HG03066 (cell line): ENCODE measurements at regions not wholly inside any gene's neighbourhood (a gene's known extent, or its start where the extent isn't known, plus 50 kb on each side); places are given as distances from the start of the nearest gene placed in this dataset.

Source experiments
- ATAC-seq: cut with Tn5 transposase; IDR thresholded peaks from one replicate; pipeline ENCODE4 v1.9.1; 2021; ENCODE audit warnings: low read depth; ENCODE audit not compliant: unreplicated experiment

DNA sequence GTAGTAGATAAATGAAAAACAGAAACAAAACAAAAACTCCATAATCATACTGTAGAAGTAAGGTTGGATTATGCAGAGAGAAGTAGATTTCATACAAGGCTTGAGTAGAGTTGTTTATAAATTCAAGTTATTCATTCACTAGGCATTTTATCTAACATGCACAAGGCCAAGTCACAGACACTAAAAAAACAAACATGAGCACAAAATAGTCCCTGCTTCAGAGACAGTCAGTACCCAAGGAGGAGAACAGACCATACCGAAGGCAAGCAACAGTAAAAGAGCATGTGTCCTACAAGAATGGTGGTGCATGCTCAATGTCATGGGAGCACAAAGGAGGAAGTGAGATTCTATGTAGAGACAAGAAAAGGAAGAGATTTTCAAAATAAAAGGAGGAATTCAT, 796.5 kb upstream of the LRRC4C start:
- ATAC-seq: no peak

DNA sequence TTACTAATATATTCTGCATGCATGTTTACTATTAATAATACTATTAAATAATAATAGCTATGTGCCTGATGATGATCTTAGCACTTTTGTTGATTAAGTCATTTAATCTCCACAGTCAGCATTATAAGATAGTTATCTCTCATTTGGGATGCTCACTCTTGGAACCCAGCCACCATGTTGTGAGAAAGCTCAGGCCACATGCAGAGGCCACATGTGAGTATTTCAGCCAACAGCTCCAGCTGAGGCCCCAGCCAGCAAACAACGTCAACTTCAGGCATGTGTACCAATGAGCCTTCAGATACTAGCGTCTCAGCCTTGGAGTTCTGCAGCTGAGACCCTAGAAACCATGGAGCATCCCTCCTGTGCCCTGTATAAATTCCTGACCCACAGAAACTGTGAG, 798.1 kb upstream of the LRRC4C start:
- ATAC-seq: no peak

GRCh38 chr11:42265072-42265471, 805.6 kb upstream of the LRRC4C start:
- no peak for ATAC-seq

- no peak for ATAC-seq
These were observed 811.9 kb upstream of the LRRC4C start for GRCh38 chr11:42271306-42271705.

- ATAC-seq: no peak
These were observed 814.5 kb upstream of the LRRC4C start for GRCh38 chr11:42273977-42274376.

DNA sequence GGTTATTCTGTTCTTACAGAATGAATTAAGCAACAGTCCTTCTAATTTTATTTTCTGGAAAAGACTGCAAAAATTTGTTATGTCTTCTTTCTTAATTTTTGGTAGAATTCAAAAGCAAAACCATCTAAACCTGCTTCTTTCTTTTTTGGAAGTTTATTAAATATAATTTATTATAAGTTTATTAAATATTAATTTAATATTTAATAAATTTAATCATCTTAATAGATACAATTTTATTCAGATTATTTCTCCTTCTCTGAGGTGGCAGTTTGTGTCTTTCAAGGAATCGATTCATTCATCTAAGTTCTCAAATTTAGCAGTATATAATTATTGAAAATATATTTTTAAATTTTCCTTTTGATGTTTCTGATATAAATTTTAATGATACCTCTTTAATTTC, 837.5 kb upstream of the LRRC4C start:
- ATAC-seq: no peak

DNA sequence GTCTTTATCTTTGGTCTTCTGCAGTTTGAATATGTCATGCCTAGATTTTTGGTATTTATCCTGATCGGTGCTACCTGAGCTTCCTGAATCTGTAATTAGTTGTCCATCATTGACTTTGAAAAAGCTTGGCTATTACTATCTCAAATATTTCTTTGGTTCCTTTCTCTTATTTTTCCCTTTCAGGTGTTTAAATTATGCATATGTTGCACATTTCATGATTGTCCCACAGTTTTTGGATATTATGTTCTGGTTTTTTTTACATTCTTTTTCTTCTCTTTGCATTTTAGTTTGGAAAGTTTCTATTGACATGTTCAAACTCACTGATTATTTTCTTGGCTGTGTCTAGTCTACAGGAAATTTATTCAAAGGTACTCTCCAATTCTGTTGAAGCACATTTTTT, 840.3 kb upstream of the LRRC4C start:
- ATAC-seq: no peak

- no peak for ATAC-seq
These were observed 842.3 kb upstream of the LRRC4C start for GRCh38 chr11:42301777-42302176.

DNA sequence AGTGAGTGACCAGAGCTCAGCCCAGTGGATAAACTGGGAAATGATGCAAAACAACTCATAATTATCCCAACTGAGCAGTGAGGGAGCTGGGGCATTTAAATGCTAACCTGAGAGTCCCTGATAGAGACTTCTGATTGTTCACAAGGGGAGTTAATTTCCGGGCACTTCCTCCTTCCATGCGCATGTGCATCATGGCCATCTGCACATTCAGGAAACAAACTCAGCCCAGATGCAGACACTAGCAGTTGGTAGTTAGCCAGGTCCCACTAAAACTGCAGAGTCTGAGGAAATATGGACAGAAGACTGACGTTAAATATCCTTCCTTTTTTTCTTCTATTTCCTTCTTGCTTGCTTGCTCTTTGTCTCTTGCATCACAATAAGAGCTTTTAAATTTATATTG, 852.1 kb upstream of the LRRC4C start:
- no peak for ATAC-seq

GRCh38 chr11:42311944-42312343, 852.5 kb upstream of the LRRC4C start:
- ATAC-seq: no peak

- no peak for ATAC-seq
These were observed 855.8 kb upstream of the LRRC4C start for GRCh38 chr11:42315267-42315666.

DNA sequence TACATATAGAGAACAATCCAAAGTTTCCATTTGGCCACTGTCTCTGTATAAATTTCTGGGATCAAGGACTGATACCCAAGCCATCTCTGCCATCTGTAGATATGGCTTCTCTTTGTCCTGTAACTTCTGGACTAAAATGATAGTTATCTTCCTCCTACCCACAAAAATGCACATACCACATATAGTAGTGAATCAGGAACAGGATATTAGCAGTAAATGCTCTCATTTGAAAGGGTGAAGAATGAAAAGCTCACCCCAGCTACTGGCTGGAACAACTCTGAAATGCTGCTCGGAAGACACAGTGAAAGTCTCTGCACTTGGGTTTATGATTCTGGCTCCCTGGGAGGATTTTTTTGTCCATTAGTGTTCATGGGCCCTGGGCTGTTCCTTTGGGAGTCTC, 856.4 kb upstream of the LRRC4C start:
- ATAC-seq: no peak

GRCh38 chr11:42319921-42320320, 860.5 kb upstream of the LRRC4C start:
- ATAC-seq: no peak

DNA sequence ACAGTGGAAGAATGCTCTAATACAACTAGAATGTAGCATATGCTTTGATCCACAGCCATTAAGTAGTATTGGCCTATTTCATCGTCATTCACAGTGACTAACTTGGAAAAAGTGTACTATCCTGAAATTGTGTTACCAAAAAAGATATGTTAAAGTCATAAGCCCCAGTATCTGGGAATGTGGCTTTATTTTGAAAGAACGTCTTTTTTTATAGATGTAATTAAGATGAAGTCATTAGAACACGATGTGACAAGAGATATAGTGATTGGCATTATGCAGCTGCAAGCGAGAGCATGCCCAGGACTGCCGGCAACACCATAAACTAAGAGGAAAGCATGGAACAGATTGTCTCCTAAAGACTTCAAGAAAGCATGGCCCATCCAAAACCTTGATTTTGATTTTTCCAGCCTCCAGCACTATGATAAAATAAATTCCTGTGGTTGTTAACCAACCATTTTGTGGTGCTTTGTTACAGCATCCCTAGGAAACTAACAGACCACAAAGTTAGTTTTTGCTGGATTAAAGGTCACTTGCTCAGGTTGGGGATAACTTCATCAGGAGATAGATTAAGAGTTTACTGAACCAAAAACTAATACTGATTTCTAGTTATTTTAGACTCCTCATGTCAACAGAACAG, 870.6 kb upstream of the LRRC4C start:
- ATAC-seq: no peak

DNA sequence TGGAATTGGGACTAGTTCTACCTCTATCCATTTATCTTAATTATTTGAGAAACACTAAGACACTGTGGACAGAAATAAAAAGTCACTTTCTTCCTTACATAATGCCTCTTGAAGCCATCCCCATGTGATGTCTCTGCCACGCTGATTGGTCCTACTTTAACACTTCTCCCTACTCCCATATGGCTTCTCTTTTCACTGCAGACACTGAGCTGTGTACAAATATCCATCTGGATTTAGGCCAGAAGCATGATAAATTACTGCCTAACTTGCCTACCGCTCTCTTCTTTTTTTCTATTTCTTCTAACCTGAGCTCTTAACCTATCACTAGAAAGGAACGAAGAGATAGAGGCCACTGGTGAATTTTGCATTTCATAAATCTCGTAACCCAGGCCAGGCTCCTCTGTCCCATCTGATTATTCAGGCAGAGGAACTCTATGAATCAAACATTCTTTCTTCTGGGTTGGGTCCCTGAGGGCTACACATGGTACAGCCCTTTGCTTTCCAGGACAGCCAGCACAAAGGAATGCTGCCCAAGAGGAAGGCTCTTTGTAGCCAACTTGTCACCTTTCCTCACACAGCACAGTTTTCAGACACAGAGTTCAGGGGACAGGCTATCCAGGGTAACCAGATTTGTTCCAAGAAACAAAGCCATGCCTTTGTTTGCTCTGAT, 878.5 kb upstream of the LRRC4C start:
- ATAC-seq: no peak

DNA sequence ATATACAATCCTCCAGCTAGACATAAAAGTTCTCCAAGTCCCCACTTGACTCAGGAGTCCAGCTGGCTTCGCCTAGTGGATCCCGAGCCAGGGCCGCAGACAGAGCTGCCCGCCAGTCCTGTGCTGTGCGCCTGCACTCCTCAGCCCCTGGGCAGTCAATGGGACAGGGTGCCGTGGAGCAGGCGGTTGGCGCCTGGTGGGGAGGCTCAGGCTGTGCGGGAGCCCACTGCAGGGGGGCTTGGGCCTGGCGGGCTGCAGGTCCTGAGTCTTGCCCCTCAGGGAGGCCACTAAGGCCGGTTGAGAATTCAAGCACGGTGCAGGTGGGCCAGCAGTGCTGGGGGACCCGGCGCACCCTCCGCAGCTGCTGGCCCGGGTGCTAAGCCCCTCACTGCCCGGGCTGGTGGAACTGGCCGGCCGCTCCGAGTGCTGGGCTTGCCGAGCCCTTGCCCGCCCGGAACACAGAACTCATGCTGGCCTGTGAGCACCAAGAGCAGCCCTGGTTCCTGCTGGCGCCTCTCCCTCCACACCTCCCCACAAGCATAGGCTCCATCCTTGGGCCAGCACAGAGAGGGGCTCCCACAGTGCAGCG, 884.8 kb upstream of the LRRC4C start:
- ATAC-seq: no peak

- ATAC-seq: no peak
These were observed 886.5 kb upstream of the LRRC4C start for GRCh38 chr11:42345933-42346332.

DNA sequence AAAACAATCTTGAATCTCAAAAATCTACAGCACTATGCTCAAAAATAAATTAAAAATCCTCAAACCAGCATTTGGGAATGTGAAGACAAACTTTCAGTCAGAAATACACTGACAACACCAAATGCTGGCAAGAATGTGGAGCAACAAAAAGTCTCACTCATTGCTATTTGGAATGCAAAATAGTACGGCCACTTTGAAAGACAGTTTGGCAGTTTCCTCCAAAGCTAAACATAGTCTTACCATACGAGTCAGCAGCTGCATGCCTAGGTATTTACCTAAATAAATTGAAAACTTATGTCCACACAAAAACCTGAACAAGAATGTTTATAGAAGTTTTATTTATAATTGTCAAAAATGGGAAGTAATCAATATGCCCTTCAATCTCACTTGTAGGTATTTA, 904.2 kb upstream of the LRRC4C start:
- no peak for ATAC-seq

DNA sequence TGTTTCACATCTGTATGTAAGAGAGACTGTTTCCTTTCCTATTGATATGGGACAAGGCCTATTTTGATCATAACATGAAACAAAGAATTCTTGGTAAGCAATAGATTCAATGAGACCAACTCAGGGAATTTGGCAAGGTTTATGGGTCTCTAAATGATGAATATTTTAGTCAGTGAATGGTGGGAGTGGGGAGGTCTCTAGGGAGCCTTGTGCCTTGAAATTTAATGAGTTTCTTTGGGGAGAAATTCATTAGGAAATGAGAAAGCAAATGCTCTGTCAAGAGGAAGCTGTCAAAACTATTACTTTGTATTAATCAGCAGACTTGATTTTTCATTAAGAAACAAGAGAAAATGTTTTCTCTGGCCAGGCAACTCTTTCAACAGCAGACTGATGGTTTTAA, 921.7 kb upstream of the API5 start:
- no peak for ATAC-seq

DNA sequence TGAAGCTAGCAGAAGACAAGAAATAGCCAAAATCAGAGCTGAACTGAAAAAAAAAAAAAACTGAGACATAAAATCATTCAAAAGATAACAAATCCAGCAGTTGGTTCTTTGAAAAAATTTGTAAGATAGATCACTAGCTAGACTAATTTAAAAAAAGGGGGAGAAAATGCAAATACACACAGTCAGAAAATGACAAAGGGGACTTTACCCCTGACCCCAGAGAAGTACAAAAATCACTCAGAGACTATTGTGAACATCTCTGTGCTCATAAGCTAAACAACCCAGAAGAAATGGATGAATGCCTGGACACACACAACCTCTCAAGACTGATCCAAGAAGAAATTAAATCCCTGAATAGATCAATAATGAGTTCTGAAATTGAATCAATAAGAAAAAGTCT, 914.3 kb upstream of the API5 start:
- ATAC-seq: no peak

DNA sequence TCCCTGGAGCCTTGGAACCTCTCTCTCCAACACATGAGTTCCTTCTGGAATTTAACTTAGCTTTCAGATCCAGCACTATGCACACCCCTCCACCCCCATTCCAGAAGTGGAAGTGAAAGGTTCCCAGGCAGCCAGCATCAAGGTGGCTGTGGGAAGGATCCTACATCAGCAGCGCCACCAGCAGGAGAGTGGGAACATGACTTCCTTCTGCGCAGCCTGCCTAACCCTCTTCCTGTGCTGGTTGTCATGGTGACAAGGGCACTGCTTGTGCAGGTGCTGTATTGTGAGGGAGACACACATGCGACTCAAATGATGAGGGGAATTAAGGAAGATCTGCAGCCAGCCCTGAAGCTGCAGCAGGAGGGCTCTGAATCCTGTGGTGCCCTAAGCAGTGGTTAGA, 904.5 kb upstream of the API5 start:
- no peak for ATAC-seq

GRCh38 chr11:42410251-42410955, 901.4 kb upstream of the API5 start:
- no peak for ATAC-seq
